ENCODE measurements at regions not wholly inside any gene's neighbourhood (a gene's known extent, or its start where the extent isn't known, plus 50 kb on each side); places are given as distances from the start of the nearest gene placed in this dataset.
"Not testable (repeated sequence)": the region's sequence is repeated elsewhere in the genome, so short reads cannot be mapped to it uniquely, and the experiment has no call there.

DNA sequence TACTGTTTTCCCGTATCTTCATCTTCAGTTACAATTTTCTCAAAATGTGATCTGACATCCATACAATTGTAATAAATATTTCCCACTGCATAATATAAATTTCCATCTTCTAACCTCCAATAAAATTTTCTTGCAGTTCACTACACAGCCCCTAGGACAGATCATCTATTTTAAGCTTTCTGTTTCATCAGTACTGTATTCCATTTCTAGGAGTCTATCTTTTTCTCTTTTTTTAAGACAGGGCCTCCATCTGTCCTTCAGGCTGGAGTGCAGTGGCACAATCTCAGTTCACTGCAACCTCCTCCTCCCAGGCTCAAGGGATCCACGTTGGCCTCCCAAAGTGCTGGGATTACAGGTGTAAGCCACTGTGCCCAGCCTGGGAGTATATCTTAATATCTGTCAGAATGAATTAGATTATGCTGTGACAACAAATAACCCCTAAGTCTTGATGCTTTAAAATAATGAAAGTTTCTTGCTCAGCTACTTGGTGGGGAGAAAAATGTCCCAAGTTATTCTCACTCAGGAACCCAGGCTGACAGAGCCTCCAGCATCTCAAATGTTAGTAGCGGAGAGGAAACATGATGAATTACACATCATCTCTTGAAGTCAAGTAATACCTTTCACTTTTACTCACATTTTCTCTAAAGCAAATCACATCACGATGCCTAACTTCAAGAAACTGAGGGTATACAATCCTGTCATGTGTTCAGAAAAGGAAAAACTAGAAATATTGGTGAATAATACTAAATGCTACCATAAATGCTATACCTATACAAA is 92.2 kb downstream of the BUD13 start:
- DNase-seq (ENCODE audit: low read depth) = no peak
- in situ Hi-C loops (cut with HindIII; ENCODE audit: low pct_unique_long_range_greater_than_20kb, low sequenced_read_pairs) = no loop called here

DNA sequence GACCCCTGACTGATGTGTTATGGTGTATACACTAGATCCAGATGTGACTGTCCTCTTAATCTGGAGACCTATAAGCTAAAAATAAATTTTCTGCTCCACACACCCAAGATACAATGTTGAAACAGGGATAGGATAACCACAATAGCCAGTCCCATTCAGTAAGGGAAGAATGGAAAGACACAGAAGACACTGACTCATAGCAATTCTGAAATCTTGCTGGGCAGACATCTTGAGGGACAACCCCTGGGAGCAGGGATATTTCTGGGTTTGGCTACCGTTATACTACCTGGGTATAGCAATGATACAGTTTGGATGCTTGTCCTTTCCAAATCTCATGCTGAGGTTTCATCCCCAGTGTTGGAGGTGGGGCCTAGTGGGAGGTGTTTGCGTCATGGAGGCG is 93.9 kb downstream of the BUD13 start:
- in situ Hi-C loops (cut with HindIII; ENCODE audit: low pct_unique_long_range_greater_than_20kb, low sequenced_read_pairs) = no loop called here
- DNase-seq (ENCODE audit: low read depth) = no peak

DNA sequence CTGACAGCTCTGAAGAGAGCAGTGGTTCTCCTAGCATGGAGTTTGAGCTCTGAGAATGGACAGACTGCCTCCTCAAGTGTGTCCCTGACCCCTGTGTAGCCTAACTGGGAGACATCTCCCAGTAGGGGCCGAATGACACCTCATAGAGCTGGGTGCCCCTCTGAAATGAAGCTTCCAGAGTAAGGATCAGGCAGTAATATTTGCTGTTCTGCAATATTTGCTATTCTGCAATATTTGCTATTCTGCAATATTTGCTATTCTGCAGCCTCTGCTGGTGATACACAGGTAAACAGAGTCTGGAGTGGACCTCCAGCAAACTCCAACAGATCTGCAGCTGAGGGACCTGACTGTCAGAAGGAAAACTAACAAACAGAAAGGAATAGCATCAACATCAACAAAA is 105.5 kb downstream of the BUD13 start:
- in situ Hi-C loops (cut with HindIII; ENCODE audit: low pct_unique_long_range_greater_than_20kb, low sequenced_read_pairs); DNase-seq (ENCODE audit: low read depth): not testable (repeated sequence)

DNA sequence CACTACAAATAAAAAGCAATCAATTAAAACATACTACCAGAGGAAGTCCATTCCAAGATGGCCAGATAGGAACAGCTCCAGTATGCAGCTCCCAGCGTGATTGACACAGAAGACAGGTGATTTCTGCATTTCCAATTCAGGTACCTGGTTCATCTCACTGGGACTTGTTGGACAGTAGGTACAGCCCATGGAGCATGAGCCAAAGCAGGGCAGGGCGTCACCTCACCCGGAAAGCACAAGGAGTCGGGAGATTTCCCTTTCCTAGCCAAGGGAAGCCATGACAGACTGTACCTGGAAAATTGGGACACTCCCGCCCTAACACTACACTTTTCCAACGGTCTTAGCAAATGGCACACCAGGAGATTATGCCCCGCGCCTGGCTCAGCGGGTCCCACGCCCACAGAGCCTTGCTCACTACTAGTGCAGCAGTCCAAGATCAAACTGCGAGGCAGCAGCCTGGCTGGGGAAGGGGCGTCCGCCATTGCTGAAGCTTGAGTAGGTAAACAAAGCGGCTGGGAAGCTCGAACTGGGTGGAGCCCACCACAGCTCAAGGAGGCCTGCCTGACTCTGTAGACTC is 106.0 kb downstream of the BUD13 start:
- DNase-seq (ENCODE audit: low read depth); in situ Hi-C loops (cut with HindIII; ENCODE audit: low pct_unique_long_range_greater_than_20kb, low sequenced_read_pairs): not testable (repeated sequence)

DNA sequence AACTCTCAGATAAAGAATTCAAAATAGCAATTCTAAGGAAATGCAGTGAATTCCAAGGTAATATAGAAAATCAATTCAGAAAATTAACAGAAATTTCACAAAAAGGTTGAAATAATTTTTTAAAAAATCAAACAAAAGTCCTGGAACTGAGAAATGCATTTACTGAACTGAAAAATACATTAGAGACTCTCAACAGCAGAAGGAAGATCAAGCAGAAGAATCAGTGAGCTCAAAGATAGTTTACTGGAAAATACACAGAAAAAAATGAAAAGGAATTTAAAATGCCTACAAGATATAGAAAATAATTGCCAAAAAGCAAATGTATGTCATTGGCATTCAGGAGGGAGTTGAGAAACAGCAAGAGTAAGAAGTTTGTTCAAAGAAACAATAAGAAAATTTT is 107.3 kb downstream of the BUD13 start:
- in situ Hi-C loops (cut with HindIII; ENCODE audit: low pct_unique_long_range_greater_than_20kb, low sequenced_read_pairs) = no loop called here
- no peak for DNase-seq (ENCODE audit: low read depth)

DNA sequence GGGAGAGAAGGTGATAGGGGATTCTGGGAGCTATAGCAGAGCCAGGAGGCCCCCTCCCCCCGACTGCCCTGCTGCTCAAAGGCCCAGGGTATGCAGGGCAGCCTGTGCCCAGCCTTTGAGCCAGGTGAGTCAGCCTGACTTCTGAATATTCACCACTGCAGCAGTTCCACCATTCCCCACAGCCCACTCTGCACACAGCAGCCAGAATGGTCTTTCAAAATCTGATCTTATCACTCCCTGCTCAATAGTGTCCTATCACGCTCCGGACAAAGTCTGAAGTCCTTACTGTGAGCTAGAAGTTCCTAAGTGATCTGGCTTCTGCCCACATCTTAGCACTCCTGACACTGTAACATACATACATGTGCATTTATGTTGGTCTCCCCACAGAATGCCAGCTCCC is 111.7 kb downstream of the BUD13 start:
- in situ Hi-C loops (cut with HindIII; ENCODE audit: low pct_unique_long_range_greater_than_20kb, low sequenced_read_pairs) = no loop called here
- no peak for DNase-seq (ENCODE audit: low read depth)

DNA sequence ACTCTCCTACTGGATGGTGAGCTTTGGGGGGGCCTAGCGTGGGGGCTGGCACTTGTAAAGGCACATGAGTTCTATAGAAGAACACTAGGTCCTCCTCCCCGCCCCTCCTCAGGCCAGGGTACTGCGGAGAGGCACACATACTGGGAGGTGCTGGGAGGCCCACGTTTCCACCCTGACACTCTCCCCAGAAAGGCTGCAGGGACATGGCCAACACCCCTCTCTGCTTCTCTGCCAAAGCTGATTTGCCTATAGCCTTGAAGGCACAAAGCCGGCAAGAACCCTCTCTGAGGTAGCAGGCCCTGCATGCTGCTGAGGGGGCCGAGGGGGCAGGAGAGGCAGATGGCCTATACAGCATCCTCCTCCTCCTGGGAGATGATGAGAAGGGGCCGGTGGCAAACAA is 112.8 kb downstream of the BUD13 start:
- no peak for DNase-seq (ENCODE audit: low read depth)

DNA sequence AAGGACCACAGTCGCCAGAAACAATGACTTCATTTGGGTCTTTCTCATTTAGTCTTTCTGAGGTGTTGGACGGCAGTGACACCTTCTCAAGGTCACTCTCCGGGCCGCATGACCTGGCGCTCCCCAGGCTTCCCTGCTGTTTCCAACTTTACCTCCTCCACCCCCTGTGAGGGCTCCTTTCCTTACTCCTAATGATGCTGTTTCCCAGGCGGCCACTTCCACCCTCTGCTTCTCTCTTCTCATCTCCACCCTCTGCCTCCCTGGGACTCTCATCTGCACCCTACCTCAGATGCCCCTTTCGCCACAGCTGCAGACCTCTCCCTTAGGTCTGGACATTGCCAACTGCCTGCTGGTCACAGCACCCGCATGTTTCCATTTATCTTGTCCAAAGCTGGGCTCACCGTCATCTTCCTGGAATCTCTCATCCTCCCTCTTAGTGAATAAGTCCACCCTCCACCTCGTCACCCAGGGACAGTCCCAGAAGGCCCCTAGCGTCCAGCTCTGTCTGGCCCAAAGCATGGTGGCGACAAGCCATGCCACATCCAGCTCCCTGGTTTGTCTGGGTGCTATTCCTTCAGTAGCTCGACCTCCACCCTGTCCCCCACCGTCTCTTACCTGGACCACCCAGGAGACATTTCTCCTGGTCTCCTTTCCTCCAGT is 113.8 kb downstream of the BUD13 start:
- DNase-seq (ENCODE audit: low read depth) = no peak
- in situ Hi-C loops (cut with HindIII; ENCODE audit: low pct_unique_long_range_greater_than_20kb, low sequenced_read_pairs) = no loop called here

More for the DNA sequence above, 112.8 kb downstream of the BUD13 start:
- in situ Hi-C loops (cut with HindIII; ENCODE audit: low pct_unique_long_range_greater_than_20kb, low sequenced_read_pairs) = no loop called here

DNA sequence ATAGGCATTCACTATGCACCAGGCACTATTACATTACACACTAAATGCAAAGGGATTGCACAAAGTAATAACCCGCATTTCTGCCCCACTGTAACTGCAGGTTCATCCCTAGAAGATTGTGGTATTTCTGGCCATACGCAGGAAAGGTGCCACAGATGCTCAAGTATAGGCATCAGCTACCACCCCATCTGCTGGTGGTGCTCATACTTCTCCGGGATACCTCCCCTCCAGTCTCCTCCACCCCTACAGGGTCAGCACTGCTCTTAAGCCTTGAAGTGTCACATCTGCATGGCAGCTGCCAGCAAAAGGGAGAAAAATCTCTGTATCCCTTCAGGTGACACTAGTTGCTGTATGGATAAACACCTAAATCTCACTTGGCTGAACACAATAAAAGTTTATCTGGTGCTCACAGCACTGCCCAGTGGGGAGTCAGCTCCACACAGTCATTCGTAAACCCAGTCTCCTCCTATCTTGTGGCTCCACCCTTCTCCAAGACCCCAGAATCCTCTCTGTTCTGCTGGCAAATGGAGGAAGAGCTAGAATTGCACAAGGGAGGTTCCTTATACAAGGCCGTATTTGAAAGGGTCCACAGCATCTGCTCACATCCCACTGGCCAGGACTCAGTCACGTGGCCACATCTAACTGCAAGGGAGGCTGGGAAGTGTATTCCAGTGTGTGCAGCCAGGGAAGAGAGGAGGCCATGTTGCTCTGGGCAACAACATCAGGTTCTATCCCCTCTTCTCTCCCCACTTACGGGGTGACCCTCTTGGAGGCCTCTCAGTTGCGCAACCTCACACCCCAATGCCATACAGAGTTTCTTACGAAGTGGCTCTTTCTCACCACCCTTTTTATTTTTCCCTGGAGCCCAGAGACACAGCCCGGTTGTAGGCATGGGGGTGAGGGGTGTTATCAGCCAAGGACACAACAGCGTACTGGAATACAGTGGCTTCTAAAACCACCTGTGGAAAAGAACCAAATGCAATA is 114.7 kb downstream of the BUD13 start:
- DNase-seq (ENCODE audit: low read depth) = peak; percentile 3
- in situ Hi-C loops (cut with HindIII; ENCODE audit: low pct_unique_long_range_greater_than_20kb, low sequenced_read_pairs) = no loop called here

DNA sequence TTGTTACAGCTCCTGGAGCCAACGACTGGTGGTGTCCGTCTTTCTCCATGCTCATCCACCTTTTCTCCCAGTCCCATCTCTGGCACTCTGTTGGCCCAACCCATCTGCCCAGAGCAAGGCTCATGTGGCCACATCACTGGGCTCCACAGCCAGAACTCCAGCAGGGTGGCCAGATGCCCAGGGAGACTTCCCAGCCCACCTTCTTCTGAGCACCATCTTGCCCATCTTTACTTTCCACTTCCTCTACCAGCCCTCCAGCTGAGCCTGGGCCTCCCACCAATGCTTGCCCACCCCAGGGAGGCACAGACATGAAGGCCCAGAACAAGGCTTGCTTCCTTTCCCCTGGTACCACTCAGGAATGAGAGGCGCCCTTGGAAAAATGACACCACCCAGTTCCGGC is 116.8 kb downstream of the BUD13 start:
- in situ Hi-C loops (cut with HindIII; ENCODE audit: low pct_unique_long_range_greater_than_20kb, low sequenced_read_pairs) = no loop called here

DNA sequence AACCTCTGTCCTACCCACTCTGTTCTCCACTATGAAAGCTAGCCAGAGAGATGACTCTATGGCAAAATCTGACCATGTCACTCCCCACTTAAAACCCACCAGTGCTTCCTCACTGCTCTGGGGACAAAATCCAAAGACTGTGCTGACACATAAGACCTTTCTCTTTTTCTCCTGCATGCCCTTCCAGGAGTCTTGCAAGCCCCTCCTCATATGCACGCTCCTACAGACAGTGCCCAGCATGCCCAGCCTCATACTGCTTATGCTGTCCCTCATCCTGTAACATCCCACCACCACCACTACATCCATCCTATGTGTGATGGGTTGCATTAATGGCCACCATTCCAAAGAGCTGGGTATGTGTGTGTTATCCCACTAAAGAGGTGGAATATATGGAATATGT is 118.3 kb downstream of the BUD13 start:
- no peak for DNase-seq (ENCODE audit: low read depth)
- in situ Hi-C loops (cut with HindIII; ENCODE audit: low pct_unique_long_range_greater_than_20kb, low sequenced_read_pairs) = no loop called here

More for the DNA sequence above, 116.8 kb downstream of the BUD13 start:
- DNase-seq (ENCODE audit: low read depth) = no peak

DNA sequence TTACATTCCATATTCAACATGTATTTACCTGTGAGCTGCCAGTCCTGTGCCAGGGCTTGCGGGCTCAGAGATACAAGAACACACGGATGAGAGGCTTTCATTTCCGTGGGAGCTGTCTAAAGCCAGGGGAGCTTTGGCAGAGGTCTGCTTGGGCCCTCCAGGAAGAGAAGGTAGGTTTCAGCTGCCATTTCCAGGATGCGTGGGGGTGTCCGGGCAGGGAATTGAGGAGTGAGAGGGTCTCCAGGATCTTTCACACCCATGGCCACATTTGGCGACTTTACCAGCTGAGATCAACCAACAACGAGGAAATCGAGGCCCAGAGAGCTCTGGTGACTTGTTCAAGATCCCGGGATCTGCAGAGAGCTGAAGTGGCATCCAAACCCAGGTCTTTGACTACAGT is 119.6 kb downstream of the BUD13 start:
- in situ Hi-C loops (cut with HindIII; ENCODE audit: low pct_unique_long_range_greater_than_20kb, low sequenced_read_pairs) = no loop called here
- DNase-seq (ENCODE audit: low read depth) = no peak

DNA sequence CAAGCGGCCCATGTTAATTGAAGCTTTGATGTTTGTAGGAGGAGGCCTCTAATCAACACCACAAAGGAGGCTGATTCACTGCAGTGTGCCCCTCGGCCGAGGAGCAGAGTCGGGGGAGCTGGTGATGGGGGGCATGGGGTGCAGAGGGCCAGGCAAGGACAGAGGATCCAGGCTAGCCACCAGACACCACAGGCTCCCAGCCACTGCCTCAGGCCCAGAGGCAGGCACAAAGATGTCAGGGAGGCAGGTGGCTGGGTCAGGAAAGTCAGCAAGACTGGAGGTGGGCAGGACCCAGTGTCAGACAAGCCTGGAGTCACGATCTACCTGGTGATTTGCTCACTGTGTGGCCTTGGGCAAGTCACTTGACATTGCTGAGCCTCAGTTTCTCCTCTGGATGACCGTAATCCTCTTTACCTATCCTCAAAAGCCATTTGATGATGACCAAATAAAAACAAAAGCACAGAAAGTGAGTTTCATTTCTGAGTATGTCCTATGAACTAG is 121.0 kb downstream of the BUD13 start:
- in situ Hi-C loops (cut with HindIII; ENCODE audit: low pct_unique_long_range_greater_than_20kb, low sequenced_read_pairs) = no loop called here
- DNase-seq (ENCODE audit: low read depth) = no peak

DNA sequence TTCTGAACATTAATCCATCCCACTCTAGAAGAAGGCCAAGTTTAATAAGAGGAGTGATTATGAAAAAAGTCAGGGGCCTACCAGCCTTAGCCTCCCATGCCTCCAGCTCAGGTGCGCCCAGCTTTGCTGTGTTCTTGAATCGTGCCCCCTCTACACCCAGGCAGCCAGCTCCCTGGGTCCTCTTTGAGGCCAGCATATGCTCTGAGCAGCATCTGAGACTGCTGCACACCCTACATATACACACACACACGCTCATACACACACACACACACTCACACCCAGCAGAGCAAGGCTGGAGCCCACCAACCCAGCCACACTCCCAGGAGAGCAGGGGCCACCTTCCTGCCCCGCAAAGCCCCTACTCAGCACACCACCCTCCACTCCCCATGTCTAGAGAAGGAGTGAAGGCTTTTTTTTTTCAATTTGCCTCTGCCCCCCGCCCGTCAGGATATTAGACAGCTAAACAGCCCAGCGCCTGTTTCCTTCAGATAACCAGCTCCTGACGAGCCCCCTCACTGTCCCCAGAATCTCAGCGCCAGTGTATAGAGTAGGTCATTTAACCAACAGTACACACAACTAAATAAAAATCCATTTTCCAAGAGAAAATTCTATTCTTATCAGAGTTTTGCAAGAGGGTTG is 121.6 kb downstream of the BUD13 start:
- in situ Hi-C loops (cut with HindIII; ENCODE audit: low pct_unique_long_range_greater_than_20kb, low sequenced_read_pairs) = no loop called here
- no peak for DNase-seq (ENCODE audit: low read depth)

DNA sequence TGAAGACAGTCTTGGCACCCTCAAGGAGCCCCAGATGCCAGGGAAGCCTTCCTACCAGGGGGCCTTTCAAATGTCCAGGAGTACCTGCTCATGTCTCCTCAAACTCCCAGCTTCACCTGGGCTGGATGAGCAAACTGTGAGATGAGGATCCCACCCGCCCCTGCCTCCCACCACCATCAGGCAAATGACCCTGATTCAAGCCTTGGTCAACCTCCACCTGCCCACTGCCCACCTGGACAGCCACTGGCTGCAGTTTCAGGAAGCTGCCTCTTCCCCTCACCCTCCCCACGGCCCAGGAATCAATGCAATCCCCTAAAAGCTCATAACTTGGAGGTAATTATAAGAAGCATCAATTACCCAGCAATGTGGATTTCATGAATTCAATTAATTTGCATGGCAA is 122.7 kb downstream of the BUD13 start:
- DNase-seq (ENCODE audit: low read depth) = no peak
- in situ Hi-C loops (cut with HindIII; ENCODE audit: low pct_unique_long_range_greater_than_20kb, low sequenced_read_pairs) = no loop called here

DNA sequence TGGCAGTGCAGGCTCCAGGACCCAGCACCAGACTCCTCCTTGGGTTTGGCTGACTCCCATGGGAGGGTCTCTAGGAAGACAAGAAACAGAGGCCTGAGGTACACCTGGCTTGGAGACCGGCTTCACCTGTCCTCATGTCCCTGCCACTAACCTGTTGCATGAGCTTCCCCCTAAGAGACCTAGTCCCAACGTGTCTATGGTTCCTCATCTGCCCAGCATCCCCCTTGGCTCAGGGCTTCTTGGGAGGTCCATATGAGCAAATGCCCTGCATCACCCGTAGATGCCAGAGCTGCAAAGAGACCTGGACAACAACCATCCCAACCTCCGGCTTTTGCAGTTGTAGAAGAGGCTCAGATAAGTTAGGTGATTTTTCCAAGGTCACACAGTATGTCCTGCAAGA is 123.5 kb downstream of the BUD13 start:
- in situ Hi-C loops (cut with HindIII; ENCODE audit: low pct_unique_long_range_greater_than_20kb, low sequenced_read_pairs) = no loop called here
- DNase-seq (ENCODE audit: low read depth) = no peak

DNA sequence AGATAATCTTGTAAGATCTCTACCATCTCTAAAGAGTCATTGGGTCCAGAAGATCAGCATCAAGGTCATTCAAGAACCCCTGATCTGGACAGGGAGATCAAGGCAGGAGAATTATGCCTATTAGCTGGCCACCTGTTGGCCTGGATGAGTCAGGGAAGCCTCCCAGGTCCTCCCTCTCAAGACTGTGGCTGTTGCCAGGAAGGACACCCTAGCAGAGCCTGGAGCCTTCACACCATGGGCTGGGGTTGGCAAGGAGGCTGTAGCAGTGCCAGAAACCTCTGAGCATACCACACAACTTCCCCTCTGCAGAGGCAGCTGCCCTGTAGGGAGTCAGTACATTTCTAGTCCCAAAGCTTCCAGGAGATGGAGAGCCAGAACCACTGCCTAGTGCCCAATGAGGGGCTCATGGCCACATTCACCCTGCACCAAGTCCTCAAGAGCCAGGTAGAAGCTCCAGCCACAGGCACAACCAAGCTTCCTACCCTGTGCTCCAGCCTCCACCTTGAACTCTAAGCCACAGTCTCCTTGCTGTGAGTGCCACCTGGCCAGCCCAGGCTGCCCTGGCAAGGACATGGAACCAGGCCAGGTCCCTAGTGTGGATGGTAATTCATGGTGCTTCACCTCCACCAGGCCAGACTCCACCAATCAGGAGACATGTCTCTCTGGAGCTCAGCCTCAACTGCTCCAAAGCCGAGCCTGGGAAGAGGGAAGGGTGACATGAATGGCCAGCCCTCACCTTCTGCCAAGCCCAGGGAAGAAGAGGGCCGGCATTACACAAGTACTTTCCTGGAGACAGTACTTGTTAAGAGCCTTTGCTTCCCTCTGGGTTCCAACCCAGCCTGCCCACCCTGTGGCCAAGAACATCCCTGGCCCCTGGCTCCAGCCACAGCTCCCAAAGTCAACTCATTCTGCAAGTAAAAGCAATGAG is 124.3 kb downstream of the BUD13 start:
- in situ Hi-C loops (cut with HindIII; ENCODE audit: low pct_unique_long_range_greater_than_20kb, low sequenced_read_pairs) = no loop called here
- no peak for DNase-seq (ENCODE audit: low read depth)

All from Caki2 (cell line).